HG03066 (cell line): ENCODE measurements at regions not wholly inside any gene's neighbourhood (a gene's known extent, or its start where the extent isn't known, plus 50 kb on each side); places are given as distances from the start of the nearest gene placed in this dataset.
"Not testable (repeated sequence)": the region's sequence is repeated elsewhere in the genome, so short reads cannot be mapped to it uniquely, and the experiment has no call there.

Source experiments
- ATAC-seq: cut with Tn5 transposase; IDR thresholded peaks from one replicate; pipeline ENCODE4 v1.9.1; 2021; ENCODE audit warnings: low read depth; ENCODE audit not compliant: unreplicated experiment

- ATAC-seq, result peak; percentile 40
These were observed 252.8 kb upstream of the ADGRL2 start for GRCh38 chr1:81547912-81548303.

DNA sequence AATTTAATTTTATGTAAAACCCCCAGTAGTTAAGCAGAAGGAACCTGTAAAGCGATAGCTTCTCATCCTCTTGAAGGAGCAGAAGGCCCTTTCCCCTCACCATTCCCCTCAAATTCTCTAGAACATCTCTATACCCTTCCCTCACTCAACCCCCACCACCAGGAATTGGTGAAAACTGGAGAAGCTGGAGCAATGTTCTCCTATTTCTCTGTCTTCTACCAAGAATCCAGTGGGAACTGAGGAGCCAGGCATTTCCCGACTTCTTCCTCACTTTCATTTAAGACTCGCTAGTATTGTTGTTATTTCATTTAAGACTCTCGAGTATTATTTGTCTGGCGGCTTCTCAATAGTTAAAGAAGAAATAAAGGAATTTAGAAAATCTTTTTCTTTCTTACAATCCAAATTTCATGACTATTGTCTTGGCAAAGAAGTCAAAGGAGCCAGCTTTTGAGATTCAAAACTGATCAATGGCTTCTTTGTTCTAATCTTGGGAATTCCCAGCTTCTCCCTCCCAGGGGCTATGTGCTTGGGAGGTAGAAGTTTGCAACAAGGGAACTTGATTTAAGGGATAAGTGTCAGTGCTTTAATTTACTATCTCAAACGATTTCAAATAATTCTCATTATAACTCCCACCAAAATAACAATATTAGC is 253.3 kb upstream of the ADGRL2 start:
- no peak for ATAC-seq

- ATAC-seq, result no peak
These were observed 255.0 kb upstream of the ADGRL2 start for GRCh38 chr1:81545734-81546133.

GRCh38 chr1:81543764-81544163 is 257.0 kb upstream of the ADGRL2 start:
- ATAC-seq, result no peak

DNA sequence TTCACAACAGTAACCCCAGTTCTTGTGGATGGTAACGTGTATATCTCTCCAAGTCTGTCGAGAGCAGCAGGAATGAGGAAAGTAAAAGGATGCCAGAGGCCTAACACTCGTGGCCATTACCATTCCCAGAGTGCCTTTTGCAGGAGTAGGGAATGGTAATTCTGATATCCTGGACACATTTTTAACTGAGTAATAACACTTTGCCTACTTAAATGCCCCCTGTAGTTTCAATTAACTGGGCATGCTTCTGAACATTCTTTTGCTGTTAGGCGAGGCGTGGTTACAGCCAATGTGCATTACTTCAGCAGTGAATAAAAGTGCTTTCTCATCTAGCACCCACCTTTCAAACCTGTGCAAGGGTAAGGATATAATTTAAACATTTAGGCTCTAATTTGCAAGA is 258.5 kb upstream of the ADGRL2 start:
- no peak for ATAC-seq

DNA sequence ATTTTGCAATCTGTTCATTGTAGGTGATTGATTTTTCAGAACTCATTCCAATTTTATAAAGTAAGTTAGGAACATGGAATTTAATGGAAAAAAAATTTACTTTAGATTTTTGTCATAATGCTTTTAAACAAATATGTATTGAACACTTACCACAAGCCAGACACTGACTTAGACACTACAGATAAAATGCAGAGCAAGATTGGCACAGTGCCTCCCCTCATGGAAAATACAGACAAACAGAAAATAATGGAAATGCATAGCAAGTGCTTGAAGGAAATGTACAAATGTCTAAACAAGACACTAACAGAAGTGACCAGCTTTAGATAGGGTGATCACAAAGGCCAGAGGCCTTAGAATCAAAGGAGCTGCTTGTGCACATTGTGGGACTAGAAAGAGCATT is 260.5 kb upstream of the ADGRL2 start:
- no peak for ATAC-seq

DNA sequence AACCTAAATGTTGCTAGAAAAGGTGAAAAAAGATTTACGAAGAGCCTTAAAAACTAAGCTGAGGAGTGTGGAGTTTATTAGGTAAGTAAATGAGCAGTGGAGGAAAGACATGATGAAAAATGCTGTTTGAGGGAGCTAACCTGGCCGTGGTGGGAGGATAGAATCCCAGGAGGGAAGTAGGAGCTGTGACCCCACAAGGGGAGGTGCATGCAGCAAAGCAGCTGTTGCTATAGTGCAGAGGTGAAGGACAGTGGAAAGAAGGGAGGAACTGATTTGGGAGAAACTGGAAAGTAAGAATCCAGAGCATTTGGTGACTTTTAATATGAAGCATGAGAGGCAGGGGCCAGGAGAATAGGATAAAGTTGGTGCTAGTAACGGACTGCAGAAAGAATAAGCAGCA is 271.7 kb upstream of the ADGRL2 start:
- no peak for ATAC-seq

DNA sequence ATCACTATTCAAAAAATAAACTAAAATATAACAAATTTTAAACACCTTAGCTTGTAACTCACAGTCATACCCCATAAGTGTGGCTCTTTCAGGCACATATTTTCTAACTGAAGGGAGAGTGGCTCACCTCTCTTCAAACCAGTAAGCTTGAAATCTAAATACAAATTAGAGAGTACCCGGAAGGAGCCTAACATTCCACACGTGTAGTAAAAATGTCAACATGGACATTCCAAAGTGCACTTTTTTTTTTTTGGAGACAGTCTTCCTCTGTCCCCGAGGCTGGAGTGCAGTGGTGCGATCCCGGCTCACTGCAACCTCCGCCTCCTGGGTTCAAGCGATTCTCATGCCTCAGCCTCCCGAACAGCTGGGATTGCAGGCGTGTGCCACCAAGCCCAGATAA is 275.6 kb upstream of the ADGRL2 start:
- no peak for ATAC-seq

DNA sequence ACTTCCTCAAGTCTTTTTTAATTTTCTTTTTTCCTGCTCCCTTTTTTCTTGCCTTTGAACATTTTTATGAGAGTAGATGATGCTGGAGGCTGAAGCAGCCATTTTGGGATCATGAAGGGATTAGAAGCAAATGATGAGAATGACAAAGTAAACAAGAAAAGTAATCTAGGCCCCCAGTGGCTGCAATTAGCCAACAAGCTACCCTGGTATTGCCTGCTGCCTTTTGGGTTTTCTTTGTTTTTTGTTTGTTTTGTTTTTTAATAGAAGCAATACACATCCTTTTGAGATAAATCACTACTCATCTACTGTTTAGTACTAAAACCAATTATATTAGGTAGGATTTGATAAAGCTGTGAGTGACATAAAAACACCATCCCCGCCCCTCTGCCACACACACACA is 280.7 kb upstream of the ADGRL2 start:
- ATAC-seq, result no peak

GRCh38 chr1:81517987-81518386 is 282.7 kb upstream of the ADGRL2 start:
- ATAC-seq, result no peak

DNA sequence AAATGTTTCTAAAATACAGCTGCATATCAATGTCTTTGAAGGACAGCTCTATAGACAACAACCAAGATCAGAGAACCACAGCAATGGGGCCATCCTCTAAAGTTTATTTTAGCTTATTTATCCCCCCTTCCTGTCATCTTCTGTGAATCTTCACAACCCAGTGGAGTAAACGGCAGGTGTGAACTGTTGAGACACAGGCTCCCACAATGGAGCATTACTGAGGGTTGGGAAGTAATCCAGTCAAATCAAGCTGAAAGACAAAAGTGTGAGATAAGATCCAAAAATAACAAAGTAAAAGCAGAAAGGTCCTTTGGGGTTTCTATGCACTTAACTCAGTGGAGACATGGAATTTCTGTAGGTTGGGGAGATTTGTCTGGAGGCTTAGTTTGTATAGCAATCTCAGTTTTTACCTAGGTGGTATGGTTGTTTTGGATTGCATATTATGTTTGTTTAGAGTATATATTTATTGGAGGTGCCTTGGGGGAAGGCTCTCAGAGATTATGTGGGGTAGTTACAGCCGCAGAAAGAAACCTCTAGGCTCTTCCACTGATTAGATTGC is 286.9 kb upstream of the ADGRL2 start:
- ATAC-seq, result no peak

DNA sequence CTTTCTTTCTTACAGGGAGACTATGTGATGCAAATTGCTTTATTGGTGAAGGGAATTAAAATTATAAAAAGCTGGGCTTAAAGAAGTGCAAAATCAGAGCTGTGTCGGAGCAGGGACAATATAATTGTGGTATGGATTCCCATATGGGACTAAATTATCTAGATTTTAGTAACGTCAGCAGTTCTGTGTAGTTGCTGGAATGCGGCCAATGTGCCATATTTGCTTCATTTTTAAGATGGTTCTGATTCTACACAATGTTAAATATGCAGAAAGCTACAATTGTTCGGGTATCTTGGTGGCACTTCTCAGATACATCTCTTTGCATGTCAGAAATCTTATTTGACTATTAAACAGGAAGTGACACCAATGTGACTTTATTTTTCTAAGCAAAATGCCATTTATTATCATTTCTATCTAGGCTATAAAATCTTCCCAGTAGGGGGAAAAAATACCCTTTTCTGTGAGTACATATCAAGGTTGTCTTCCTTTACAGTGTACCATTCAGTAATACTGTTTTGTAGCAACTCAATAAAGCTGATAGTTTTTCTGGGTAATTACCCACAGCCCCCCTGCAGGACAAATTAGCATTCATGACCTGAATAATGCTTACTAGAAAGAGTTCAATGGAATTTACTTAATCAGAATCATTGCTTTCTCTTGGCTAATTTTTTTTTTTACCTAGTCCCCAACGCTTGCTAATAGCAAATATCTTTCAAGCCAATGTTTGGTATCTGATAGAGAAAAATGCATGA is 288.3 kb upstream of the ADGRL2 start:
- no peak for ATAC-seq

- ATAC-seq, result no peak
These were observed 289.5 kb upstream of the ADGRL2 start for GRCh38 chr1:81511281-81511680.

GRCh38 chr1:81510701-81511100 is 290.0 kb upstream of the ADGRL2 start:
- ATAC-seq, result no peak

DNA sequence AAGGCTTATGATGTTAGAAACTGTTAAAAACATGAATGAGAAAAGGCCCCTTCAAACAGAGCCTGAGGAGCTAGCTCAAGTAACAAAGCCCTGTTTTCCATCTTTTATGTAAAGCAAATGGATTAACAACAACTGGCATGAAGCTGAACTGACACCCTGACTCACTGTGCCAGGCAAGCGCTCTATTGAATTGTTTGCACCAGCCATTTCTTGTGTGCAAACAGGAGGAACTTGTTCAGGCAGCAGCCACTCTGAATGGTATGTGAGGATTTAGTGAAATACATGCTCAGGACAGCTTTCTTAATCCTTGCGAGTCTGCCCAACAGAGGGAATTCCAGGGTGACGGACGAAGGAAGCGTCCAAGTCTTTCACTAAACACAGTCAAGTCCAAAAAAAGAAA is 291.1 kb upstream of the ADGRL2 start:
- no peak for ATAC-seq

GRCh38 chr1:81506699-81507098 is 294.0 kb upstream of the ADGRL2 start:
- no peak for ATAC-seq

- peak; percentile 93 for ATAC-seq
These were observed 294.9 kb upstream of the ADGRL2 start for GRCh38 chr1:81505831-81506230.

DNA sequence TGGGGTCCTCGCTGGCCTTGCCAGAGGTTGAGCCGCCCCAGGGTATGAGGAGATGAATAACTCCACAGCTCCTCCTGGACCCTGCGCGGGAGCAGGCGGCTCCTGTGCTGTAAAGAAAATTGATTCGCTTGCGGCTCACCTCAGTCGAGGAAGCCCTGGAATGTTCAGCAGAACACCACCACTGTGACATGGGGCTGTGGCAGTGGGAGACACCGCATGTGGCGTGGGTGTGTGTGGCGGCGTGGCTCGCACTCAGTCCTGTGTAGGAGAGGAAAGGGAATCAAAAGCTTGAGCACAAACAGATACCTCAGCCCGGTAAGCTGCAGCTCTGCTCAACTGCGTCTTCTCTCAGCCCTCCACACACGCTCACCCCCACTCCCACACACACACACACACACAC is 295.9 kb upstream of the ADGRL2 start:
- ATAC-seq, result not testable (repeated sequence)

GRCh38 chr1:81502705-81503104 is 298.0 kb upstream of the ADGRL2 start:
- ATAC-seq, result not testable (repeated sequence)

- not testable (repeated sequence) for ATAC-seq
These were observed 299.2 kb upstream of the ADGRL2 start for GRCh38 chr1:81501485-81501884.

DNA sequence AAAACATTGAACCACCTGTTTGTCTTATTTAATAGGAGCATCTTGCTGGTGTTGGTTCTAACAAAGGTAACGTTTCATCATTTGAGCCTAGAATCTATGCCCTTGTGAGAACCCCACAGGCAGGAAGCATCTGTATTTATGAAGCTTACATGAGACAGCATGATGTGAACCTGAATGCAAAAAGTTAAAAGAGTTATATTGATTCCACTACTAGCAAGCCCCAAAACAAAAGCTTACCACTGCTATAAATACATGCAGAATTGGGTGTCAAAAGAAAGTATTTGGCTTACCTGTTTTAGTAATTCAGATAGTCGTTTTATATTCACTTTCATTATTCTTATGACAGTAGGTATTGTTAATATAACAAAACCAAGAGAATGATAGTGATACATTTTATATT is 301.2 kb upstream of the ADGRL2 start:
- no peak for ATAC-seq
